ENCODE measurements at regions not wholly inside any gene's neighbourhood (a gene's known extent, or its start where the extent isn't known, plus 50 kb on each side); places are given as distances from the start of the nearest gene placed in this dataset.

DNA sequence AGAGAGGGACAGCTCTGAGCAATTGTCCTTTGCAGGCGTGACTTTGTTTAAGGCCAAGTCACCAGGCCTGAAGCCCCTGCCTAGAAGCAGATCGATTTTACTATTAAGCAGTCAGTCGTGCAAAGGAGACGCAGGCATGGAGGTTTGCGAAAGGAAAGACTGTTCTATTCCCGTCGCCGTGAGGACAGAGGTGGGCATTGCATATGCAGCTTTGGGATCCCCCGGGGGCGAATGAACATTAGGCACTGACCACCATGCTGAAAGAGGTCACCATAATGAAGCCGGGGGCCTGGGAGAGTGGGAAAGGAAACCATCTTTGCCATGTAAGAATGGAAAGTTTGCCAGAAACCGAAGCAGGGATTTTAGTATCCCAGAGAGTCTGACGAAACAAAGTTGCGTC, 231.6 kb downstream of the BCL11A start:
- DNase-seq (ENCODE audit: low read depth), result no peak

DNA sequence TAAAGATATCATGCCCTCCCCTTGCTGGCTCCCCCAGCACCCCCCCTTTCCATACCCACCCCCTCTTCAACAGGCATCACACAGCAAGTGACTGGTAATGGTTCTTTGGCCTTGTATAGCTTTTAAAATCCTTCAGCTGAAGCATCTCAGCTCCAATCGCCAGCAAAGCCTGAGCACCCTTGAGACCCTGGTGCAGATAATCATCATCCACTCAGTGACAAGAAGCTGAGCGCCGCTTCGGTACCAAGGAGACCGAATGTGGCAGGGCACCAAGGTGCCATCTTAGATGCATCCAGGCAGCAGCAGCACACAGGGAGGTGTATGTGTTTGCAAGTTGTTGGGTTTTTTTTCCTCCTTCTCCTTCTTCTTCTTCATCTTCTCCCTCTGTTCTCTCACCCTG, 232.7 kb downstream of the BCL11A start:
- no peak for DNase-seq (ENCODE audit: low read depth)

DNA sequence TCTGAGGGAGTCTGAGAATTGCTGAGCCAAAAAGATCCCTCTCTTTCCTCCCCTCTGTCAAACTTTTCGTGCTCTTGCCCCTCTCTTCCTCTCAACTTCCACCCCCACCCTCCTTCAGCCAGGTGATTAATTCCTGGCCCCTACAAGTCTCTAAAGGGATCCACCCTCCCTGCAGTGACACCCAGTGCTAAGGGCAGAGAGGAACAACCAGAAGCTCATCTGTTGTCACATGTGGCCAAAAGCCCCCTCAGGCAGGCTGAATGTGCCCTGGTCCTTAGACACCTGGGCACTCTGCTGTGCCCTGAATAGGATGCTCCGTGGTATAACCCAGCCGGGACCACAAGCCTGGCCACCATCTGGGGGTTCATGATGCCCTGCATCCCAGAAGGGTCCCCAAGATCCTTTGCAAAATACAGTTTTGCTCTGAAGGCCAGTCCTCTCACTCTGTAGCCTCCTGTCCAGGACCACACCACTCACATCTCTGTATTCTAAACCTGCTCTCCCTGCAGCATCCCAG, 234.4 kb downstream of the BCL11A start:
- DNase-seq (ENCODE audit: low read depth), result no peak

DNA sequence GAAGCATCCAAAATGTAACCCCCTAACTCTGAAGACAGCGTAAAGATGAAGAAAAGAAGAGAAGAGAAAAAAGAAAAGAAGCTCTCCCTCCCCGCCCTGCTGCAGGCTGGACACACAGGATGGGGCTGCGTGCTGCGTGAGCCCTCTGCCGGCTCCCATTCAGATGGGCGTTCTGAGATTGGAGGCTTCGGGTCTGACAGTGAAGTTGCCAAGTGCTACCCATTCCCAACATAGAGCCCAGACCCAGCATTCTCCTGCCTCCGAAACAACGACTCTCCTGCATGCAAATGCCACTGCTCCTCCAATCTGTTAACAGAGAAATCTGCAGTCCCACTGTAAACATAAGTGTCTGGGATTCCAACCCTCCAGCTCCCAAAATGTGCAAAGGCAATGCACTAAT, 234.9 kb downstream of the BCL11A start:
- DNase-seq (ENCODE audit: low read depth), result no peak

DNA sequence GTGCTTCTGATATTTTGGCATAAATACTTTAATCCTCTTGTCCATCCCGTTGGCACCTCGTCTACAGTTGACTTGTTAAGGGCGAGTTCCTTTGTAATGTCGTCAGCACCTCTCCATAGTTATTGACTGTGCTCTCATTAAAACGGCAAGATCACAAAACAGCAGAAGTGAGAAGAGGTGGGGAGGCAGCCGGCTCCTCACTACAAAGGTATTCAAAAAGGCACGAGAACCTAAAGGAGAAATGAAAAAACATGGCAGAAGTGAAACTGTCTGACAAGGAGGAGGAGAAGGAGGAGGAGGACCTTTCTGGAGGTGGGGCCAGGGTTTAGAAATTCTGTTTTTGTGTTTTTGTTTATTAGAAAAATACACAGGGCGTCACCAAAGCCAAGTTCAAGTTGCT, 235.6 kb downstream of the BCL11A start:
- no peak for DNase-seq (ENCODE audit: low read depth)

DNA sequence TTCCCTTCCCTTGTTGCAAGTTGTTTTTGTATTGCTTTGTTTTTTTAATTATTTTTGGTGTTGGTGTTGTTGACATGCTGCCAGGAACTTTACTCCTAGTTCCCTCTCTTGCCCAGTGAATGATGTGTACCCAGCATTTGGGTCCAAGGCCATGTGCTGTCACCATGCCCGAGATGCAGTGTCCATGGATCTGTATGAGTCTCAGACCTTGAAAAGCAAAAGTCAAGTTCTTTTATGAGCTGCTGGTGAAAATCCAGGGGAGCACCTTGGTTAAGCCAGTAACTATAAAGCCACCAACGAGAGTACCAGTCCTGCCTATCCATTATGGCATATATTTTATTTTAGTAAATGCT, 236.4 kb downstream of the BCL11A start:
- no peak for DNase-seq (ENCODE audit: low read depth)

DNA sequence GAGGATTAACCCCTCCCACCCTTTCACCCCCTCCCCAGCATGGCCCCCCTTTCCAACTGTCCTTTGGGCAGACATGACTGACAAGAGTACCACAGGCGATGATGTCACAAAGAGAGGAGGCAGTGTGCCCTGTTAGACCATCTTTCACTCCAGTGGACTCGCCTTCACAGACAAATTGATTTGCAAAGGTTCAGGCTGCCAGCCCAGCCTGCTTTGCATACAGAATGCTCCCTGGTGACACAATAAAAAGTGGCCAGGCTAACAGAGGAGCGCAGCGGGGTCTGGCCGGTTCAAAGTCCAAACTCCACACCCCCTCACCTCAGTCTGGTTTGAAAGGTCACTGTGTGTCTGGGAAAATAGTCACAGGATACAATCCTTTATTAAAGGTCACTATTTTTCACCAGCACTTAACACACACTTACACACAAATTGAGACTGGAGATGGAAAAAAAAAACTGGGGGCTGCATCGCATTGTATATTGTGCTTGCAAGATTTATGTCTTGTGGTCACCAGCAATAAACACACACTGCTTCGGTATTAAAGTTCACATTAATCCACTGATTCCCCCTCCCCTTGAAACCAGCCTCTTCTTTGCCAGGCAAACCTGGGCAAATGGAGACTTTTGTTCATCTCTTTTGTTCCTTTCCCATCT, 236.9 kb downstream of the BCL11A start:
- no peak for DNase-seq (ENCODE audit: low read depth)

DNA sequence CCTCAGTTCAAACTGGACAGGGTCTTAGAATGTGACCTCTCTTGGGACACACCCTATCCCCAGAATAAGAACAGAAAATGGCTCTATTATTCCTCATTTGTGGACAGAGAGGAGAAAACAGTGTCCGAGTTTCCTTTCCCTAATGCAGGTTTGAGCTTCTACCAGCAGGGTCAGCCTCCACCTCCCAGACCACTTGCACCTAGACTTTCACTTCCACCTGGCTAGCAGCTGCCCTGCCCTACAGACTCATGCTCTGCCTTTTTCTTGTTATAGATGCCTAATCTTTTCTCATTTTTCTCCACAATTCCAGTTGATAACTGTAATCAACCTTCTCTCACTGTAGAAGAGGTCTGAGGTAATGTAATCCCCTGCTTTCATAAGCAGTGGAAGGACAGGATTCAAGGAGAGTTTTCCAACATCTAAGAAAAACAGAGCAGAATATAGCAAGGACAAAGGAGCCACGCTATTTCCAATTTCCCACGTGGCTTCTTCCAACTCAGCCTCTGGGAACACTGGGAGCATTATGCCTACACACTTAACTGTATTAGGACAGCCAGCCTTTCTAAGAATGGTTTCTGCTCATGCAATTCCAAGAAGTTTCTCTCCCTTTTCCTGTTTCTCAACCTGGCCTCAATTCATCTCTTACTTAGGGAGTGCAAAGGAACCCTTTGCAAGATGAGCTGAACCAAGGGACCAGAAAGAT, 239.8 kb downstream of the BCL11A start:
- no peak for DNase-seq (ENCODE audit: low read depth)

DNA sequence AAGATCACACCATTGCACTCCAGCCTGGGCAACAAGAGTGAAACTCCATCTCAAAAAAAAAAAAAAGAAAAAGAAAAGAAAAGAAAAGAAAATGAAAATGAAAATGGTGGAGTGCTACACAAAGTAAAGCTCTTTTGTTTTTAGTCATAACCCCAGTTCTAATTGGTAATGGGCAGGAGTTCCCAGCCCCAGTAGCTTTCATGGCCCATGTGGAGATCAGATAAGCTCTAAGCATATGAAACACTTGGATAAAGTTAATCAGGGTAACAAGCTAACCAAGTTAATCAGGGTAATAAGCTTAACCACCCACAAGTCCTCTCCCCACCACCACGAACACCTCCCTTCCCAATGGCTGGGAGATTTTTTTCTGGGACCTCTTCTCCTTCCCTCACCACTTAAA, 240.8 kb downstream of the BCL11A start:
- DNase-seq (ENCODE audit: low read depth), result no peak

DNA sequence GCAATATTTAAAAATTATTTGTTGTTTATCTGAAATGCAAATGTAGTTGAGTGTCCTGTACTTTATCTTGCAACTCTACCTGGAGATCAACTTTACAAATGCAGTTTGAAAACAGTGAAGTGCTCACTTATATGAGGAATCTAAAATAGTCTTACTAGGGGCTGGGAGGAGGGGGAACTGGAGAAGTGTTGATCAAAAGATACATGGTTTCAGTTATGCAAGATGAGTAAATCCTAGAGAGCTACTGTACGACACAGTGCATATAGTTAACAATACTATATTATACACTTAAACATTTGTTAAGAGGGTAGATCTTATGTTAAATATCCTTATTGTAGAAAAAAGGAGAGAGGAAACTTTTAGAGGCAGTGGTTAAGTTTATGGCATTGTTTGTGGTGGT, 241.9 kb downstream of the BCL11A start:
- DNase-seq (ENCODE audit: low read depth), result no peak

DNA sequence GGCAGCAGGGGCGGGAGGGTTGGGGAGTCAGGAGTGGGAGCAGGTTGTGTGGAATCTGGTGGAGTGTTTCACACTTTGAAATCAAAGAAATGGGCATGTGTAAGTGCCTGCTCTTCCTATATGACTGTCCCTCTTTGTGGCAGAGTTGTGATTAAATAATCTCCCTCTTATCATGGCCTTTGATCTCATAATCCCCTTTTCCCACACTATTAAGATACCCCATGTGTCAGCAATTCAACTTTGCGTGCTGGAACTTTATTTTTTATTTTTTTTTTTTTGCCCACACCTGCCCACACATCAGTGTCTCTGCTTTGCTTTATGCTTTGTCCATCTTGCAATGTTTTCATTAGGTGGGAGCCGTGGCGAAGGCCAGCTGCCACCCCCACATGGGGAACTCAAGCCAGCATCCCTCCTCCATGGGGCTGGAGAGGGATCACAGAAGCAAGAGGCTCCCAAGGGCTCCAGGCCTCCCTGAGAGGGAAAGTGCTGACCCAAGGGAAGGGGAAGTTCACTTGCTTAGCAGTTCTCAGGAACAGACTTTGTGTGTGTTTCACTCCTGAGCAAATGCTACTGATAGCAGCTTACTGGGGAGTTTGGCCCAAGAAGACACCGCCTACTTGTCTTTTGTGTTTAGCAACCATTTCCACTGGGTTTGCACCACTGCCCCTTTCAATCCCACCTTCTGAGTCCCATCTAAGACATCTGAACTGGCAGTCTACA, 243.4 kb downstream of the BCL11A start:
- no peak for DNase-seq (ENCODE audit: low read depth)

DNA sequence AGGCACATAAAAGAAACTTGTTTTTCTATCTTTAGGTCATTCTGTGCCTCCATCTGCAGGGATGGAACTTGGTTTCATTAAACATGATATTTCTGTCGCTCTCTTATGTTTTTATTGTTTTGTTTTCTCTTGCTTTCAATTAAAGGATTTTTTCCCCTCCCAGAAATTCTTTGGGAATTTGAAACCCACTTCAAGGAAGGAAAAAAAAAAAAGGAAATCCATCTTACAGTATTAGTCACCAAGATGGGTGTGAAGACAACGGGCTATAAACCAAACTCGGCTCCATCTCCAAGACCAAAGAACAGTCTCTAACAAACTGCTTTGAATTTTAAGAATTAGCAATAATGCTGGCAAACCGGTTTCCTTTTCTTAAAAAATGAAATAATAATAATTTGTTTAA, 244.1 kb downstream of the BCL11A start:
- no peak for DNase-seq (ENCODE audit: low read depth)

DNA sequence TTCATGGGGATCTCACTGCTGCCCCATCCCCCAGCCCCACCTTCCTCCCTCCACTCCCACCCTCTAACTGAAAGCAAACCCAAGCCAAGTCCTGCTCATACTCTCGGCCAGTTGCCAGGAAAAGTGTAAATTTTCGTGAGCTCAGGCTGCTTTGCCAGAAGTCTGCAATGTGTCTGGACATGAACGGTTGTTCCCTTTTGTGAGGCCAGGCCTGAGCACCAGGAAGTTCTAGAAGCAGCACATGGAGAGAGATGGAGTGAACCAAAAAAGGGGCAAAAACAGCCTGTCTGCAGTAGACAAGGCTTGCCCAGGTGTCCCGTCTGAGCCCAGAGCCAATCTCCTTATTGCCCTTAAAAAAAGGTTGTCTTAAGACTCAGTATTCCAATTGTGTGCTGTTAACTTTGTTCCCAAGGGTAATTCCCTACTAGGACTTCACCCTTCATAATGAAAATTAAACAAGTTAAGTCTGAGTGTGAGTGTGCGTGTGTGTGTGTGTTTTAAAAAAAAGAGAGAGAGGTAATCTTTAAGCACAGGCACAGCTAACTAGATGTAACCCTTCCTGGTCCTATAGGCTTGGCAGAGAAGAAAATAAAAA, 247.1 kb downstream of the BCL11A start:
- DNase-seq (ENCODE audit: low read depth), result no peak

DNA sequence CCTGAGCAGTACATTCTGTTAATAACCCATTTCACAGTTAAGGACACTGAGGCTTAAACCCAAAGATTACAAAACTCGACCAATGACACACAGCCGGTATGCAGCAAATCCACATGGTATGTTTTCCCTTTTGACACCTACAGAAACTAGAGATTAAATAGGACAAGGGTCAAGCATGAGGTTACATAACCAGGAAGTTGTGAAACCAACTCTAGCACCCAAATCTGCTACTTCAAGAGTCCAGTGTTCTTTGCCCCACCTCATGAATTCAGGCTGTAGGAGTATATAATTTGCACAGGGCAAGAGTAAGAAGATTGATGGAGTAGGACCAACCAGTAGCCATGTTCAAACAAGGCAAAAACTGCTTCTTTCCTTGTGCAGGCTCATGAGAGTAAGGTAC, 249.8 kb downstream of the BCL11A start:
- DNase-seq (ENCODE audit: low read depth), result no peak

DNA sequence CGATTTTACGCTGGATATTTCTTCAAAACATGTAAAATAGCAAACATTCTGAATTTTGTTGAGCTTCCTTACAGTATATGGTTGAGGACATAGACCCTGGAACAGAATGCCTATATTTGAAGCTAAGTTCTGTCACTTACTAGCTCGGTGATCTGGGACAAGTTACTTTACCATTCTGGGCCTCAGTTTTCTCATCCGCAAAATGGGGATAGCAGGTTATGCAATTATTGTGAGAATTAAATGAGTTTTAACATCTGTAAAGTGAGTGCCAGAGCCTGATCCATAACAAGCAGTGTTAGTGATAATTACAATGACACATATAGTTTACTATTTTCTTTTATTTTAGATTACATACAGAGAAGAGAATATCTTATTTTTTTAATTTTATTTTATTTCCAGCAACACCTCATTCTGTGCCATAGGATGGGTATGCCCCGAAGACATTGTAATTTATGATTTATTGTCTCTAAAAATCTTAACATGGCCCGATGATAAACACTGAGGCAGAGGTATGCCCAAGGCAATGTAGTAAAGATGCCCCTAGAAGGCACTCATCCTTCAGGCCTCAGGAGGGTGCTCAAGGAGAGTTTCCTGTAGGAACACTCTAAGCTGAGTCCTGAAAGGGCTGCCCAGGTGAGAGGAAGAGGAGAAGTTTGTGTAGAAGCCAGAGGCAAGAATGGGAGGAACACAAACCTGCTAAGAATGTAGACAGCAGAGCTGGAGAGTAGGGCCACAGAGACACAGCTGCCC, 250.9 kb downstream of the BCL11A start:
- DNase-seq (ENCODE audit: low read depth), result no peak

DNA sequence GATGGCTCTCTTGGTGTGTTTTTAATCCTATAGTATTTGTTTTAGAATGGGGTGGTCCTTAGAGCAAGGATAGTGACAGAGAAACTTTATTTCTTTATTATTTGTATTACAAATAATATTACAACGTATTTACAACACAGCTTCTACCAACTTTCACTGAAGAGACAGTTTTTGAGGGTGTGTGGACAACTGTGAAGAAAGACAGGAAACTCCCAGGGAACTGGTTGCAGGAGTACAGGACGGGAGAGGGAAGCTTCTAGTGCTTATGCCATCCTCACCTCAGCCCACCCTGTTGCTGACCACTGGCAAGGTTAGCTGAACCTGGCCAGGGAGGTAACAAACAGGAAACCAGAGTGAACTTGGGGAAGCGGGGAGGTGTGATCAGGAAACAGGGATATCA, 251.7 kb downstream of the BCL11A start:
- DNase-seq (ENCODE audit: low read depth), result no peak

DNA sequence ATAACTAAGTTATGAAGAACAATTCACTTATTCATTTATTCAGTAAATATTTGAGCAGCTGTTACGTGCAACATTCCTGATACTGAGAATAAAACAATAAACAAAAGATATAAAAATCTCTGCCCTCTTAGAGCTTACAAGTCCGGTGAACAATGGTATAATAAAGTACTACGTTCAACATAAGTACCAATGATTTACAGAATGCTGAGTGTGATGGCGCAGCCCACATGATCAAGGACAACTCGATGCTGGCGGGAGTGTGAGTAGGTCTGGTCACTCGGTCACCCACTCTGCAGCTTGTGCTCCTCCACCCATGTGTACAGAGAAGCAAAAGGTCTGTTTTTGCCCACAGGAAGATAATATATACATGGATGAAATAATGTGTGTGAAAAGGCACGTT, 254.3 kb downstream of the BCL11A start:
- DNase-seq (ENCODE audit: low read depth), result no peak

DNA sequence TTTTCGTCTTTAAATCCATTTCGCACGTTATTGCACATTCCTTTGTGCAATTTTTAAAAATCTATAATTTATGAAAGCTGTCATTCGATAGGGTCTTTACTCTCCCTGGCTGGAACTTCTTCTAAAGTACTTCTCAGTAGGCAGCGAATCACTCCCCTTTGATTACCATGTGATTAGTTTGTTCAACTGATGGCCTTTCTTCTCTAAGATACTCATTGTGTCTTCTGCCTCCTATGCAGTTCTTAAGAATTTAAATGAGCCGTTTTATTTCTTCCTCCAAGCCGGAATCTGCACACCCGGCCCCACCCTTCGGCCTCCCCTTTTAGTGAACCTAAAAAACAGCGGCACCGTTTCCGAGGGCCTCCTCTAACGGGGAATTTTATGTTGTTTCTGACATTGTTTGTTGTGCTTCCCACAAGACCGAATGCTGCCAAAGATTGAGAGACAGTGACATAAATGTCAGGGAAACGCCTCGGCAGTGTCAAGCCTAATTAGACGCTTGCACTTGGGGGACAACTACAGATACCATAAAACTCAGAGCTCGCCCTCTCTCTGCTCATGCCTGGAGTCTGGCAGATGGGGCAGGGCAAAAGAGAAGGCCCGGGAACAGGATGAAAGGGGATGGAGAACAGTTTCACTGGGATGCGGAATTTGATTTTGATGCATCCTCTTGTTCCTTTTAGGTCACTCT, 255.3 kb downstream of the BCL11A start:
- no peak for DNase-seq (ENCODE audit: low read depth)

DNA sequence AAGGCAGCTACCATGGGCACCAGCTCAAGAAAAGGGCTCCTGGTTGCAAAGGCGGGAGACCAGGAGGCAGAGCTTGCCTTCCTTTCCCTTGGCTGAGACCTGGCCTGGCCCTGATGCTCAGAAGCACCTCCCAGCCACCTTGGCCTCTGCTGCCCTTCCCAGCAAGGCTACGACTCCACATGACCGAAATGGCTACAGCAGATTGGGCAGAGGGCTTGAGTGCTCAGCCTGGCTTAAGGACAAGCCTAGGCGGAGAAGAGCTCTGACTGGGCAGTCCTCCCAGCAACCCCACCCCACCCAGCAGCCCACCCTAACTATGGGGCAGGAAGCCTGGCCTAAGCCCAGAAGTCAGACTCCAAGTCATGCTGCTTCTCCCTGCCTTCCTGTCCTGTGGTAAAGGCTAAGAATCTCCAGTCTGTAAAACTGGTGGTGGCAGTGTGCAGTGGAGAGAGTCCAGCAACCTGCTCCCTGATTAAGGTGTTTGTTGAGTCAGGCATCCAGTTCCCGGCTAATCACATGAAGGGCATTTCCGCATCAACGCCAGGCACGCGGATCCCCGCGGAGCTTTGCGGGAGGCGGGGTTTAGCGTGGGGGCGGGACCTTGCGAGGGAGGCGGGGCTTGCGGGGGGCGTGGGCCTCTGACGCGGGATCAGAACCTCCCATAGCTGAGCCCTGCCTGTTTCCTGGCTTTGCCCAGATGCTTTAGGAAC, 256.0 kb downstream of the BCL11A start:
- no peak for DNase-seq (ENCODE audit: low read depth)

DNA sequence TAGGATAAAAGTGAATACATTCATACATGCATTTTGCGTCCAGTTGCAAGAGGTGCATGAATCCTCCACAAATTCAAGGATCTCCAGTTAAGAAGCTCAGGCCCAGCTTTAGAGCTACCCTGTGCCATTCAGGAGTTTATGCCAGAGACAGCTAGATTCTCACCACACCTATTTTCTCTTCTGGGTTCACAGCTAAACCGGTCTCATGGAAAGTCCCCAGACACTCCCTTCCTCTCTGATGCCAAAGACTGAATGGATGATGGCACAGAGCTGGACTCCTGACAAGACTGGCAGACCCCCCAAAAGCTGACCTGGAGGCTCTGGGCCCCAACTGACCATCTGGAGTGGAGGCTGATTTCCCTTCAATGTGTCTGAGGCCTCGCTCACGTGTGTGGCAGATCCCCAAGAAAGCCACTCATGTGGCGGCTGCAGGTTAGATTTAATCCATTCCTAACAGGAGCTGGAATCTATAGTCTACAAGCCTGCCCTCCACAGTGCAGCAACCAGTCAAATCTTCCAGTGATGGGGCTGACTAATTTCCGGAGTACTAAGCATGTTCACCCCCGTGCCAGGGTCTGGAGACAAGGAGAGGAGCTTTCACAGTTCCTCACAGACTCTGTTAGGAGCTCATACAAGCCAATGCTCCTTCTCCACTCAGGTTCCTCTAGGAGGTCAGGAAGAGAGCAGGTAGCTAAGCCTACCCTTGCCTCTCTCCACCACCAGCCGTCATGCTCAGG, 257.1 kb downstream of the BCL11A start:
- DNase-seq (ENCODE audit: low read depth), result no peak

Measured in stimulated activated CD8-positive, alpha-beta memory T cell treated with anti-CD3 and anti-CD28 coated beads, Interleukin-4, amount 100 ng/mL, for 24 hours (primary cell).